Calu3 (cell line): ENCODE measurements at regions not wholly inside any gene's neighbourhood (a gene's known extent, or its start where the extent isn't known, plus 50 kb on each side); places are given as distances from the start of the nearest gene placed in this dataset.

Experiments
- BruUV-seq: library from RNA; stranded (reverse); fragments of 400-500 nt; replicated peaks from 2 replicates; lab custom pipeline; 2021; lab: Mats Ljungman, UMichigan
- CTCF ChIA-PET: fragments of 300-600 bp; sonication (Branson Sonifier 250); formaldehyde crosslinking; loops from one replicate; lab custom pipeline; 2022; ENCODE audit warnings: antibody characterized with exemption; lab: Charles Lee
- DNase-seq: peaks from one replicate; pipeline ENCODE4 v3.0.0; 2022
- H3K27ac Mint-ChIP-seq: one replicate; pipeline ENCODE4 v1.8.0; 2022; ENCODE audit warnings: mixed read lengths; ENCODE audit not compliant: unreplicated experiment
- H3K27me3 Mint-ChIP-seq: one replicate; pipeline ENCODE4 v1.8.0; 2022; ENCODE audit warnings: mixed read lengths; ENCODE audit not compliant: unreplicated experiment
- H3K36me3 Mint-ChIP-seq: one replicate; pipeline ENCODE4 v1.8.0; 2022; ENCODE audit warnings: mild to moderate bottlenecking, moderate library complexity, mixed read lengths; ENCODE audit not compliant: insufficient read depth, unreplicated experiment
- H3K4me1 Mint-ChIP-seq: one replicate; pipeline ENCODE4 v1.8.0; 2022; ENCODE audit warnings: mild to moderate bottlenecking, low read depth, mixed read lengths; ENCODE audit not compliant: unreplicated experiment
- H3K4me3 Mint-ChIP-seq: one replicate; pipeline ENCODE4 v1.8.0; 2022; ENCODE audit warnings: mild to moderate bottlenecking, low read depth, moderate library complexity, mixed read lengths; ENCODE audit not compliant: unreplicated experiment
- H3K9me3 Mint-ChIP-seq: one replicate; pipeline ENCODE4 v1.8.0; 2022; ENCODE audit warnings: low read depth, mixed read lengths; ENCODE audit not compliant: unreplicated experiment
- CTCF ChIP-seq: fragments of 200-600 bp; IDR thresholded peaks from one replicate; pipeline ENCODE4 v1.8.0; 2022; ENCODE audit warnings: antibody characterized with exemption; ENCODE audit not compliant: unreplicated experiment
- intact Hi-C: fragments of 100-400 bp; cut with micrococcal nuclease; formaldehyde crosslinking; loops from one replicate; pipeline ENCODE4 v1.10.0; 2022; ENCODE audit not compliant: unreplicated experiment

- no TSS peak for BruUV-seq
Measured at GRCh38 chr10:105844241-105844640, 1203.2 kb downstream of the SORCS3 start.

GRCh38 chr10:105843786-105844185 is 1202.7 kb downstream of the SORCS3 start:
- H3K9me3 Mint-ChIP-seq, result no peaks in the 10 kb centered on the region
- H3K4me3 Mint-ChIP-seq, result no peak overlapping the region
- BruUV-seq, result no TSS peak
- CTCF ChIA-PET, result no interaction called here
- intact Hi-C loops, result no loop called here
- H3K4me1 Mint-ChIP-seq, result no peaks in the 10 kb centered on the region
- no peaks in the 10 kb centered on the region for H3K27me3 Mint-ChIP-seq
- no peak for DNase-seq
- no peak overlapping the region for H3K27ac Mint-ChIP-seq
- TF ChIP-seq CTCF, result no peak
- no peaks in the 10 kb centered on the region for H3K36me3 Mint-ChIP-seq

More at GRCh38 chr10:105844241-105844640, 1203.2 kb downstream of the SORCS3 start:
- no peak for DNase-seq
- Mint-ChIP-seq H3K36me3 (no peaks in the 10 kb centered on the region), H3K27ac (no peak overlapping the region), H3K27me3 (no peaks in the 10 kb centered on the region), H3K4me3 (no peak overlapping the region), H3K9me3 (no peaks in the 10 kb centered on the region), H3K4me1 (no peaks in the 10 kb centered on the region)
- TF ChIP-seq CTCF, result no peak
- CTCF ChIA-PET, result no interaction called here
- intact Hi-C loops, result no loop called here

GRCh38 chr10:105840288-105840770 is 1199.2 kb downstream of the SORCS3 start:
- Mint-ChIP-seq H3K9me3 (peaks cover 2% of the 10 kb centered on the region), H3K36me3 (no peaks in the 10 kb centered on the region), H3K27ac (no peak overlapping the region), H3K27me3 (no peaks in the 10 kb centered on the region), H3K4me3 (no peak overlapping the region), H3K4me1 (no peaks in the 10 kb centered on the region)
- intact Hi-C loops, result no loop called here
- DNase-seq, result no peak
- CTCF ChIA-PET, result no interaction called here
- BruUV-seq, result no TSS peak
- TF ChIP-seq CTCF, result no peak

- H3K4me3 Mint-ChIP-seq, result no peak overlapping the region
Measured at GRCh38 chr10:105838392-105838791, 1197.3 kb downstream of the SORCS3 start.

More at GRCh38 chr10:105838392-105838791, 1197.3 kb downstream of the SORCS3 start:
- no TSS peak for BruUV-seq
- no peaks in the 10 kb centered on the region for H3K27me3 Mint-ChIP-seq
- intact Hi-C loops, result no loop called here
- no peak for DNase-seq
- no peak for TF ChIP-seq CTCF
- H3K27ac Mint-ChIP-seq, result no peak overlapping the region
- H3K36me3 Mint-ChIP-seq, result no peaks in the 10 kb centered on the region
- peaks cover 8% of the 10 kb centered on the region for H3K9me3 Mint-ChIP-seq
- H3K4me1 Mint-ChIP-seq, result no peaks in the 10 kb centered on the region
- CTCF ChIA-PET, result no interaction called here
